ENCODE measurements at regions not wholly inside any gene's neighbourhood (a gene's known extent, or its start where the extent isn't known, plus 50 kb on each side); places are given as distances from the start of the nearest gene placed in this dataset.

DNA sequence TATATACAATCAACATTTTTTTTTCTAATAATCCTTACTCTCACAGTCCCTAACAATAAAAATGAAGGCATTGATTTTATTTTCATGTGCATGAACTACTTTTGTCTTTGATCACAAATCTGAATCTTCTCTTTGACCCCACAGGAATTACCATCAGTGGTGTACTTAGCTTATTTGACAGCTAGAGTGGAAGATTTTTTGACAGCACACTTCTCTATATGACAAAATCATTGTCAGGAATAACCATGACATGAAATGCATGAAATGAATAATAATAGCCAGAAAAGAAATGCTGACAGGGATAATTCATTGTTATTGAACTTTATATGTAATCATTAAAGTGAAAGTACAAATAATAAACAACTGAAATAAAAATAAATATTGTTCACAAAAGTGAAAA is 604.2 kb downstream of the EPHA5 start:
- TF ChIP-seq, protein P1, sequence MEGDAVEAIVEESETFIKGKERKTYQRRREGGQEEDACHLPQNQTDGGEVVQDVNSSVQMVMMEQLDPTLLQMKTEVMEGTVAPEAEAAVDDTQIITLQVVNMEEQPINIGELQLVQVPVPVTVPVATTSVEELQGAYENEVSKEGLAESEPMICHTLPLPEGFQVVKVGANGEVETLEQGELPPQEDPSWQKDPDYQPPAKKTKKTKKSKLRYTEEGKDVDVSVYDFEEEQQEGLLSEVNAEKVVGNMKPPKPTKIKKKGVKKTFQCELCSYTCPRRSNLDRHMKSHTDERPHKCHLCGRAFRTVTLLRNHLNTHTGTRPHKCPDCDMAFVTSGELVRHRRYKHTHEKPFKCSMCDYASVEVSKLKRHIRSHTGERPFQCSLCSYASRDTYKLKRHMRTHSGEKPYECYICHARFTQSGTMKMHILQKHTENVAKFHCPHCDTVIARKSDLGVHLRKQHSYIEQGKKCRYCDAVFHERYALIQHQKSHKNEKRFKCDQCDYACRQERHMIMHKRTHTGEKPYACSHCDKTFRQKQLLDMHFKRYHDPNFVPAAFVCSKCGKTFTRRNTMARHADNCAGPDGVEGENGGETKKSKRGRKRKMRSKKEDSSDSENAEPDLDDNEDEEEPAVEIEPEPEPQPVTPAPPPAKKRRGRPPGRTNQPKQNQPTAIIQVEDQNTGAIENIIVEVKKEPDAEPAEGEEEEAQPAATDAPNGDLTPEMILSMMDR (IDR thresholded peaks at IDR 0.05), result no peak
- TF ChIP-seq POLR2A (IDR thresholded peaks at IDR 0.05) (no peak), EP300 (IDR thresholded peaks at IDR 0.05; ENCODE audit: low read depth) (no peak), POLR2AphosphoS5 (IDR thresholded peaks at IDR 0.05) (no peak)

All from transverse colon (tissue), 4 donors.